Liver (tissue), 8 donors: ENCODE measurements at regions not wholly inside any gene's neighbourhood (a gene's known extent, or its start where the extent isn't known, plus 50 kb on each side); places are given as distances from the start of the nearest gene placed in this dataset.

Source experiments
- DNase-seq: peaks from one replicate; pipeline ENCODE4 v3.0.0-alpha.2; 2017; ENCODE audit warnings: low spot score
- H3K27ac ChIP-seq, 2 donors: one replicate each; pipeline ENCODE4 v1.7.0; 2013; ENCODE audit warnings: inconsistent platforms in 2 of 2, low read length in 2 of 2, control low read depth in 1 of 2, low read depth in 1 of 2, mild to moderate bottlenecking in 1 of 2
- H3K27me3 ChIP-seq, 4 donors: one replicate each; pipeline versions ENCODE4 v1.6.1 to v1.7.0; 2013; ENCODE audit warnings: low read length in 3 of 4, inconsistent platforms in 1 of 4, mild to moderate bottlenecking in 1 of 4, moderate library complexity in 1 of 4; ENCODE audit not compliant: control insufficient read depth in 4 of 4, insufficient read depth in 4 of 4
- H3K36me3 ChIP-seq, 4 donors: one replicate each; pipeline versions ENCODE4 v1.6.1 to v1.7.0; 2013; ENCODE audit warnings: low read length in 3 of 4, mild to moderate bottlenecking in 3 of 4, low read depth in 1 of 4, moderate library complexity in 1 of 4; ENCODE audit not compliant: control insufficient read depth in 4 of 4, insufficient read depth in 3 of 4
- H3K4me1 ChIP-seq, 4 donors: one replicate each; pipeline versions ENCODE4 v1.6.1 to v1.7.0; 2013; ENCODE audit warnings: low read length in 3 of 4, mild to moderate bottlenecking in 3 of 4, moderate library complexity in 1 of 4; ENCODE audit not compliant: control insufficient read depth in 4 of 4, insufficient read depth in 4 of 4
- H3K4me3 ChIP-seq, 3 donors: one replicate each; pipeline versions ENCODE4 v1.6.1 to v1.7.0; 2013; ENCODE audit warnings: low read length in 3 of 3, control low read depth in 1 of 3, low read depth in 1 of 3, mild to moderate bottlenecking in 1 of 3
- H3K9ac ChIP-seq, 2 donors: one replicate each; pipeline ENCODE4 v1.7.0; 2013; ENCODE audit warnings: low read length in 2 of 2, mild to moderate bottlenecking in 2 of 2, moderate library complexity in 2 of 2, control low read depth in 1 of 2, low read depth in 1 of 2
- H3K9me3 ChIP-seq, 4 donors: one replicate each; pipeline versions ENCODE4 v1.6.1 to v1.7.0; 2013; ENCODE audit warnings: low read length in 3 of 4; ENCODE audit not compliant: control insufficient read depth in 4 of 4
- ATF3 ChIP-seq: IDR thresholded peaks from 2 replicates; pipeline ENCODE4 v1.6.1; 2016; ENCODE audit warnings: antibody characterized with exemption
- CTCF ChIP-seq: fragments of 150-350 bp; IDR thresholded peaks from 2 replicates; pipeline ENCODE4 v1.5.1; 2017; ENCODE audit warnings: improper control_type of control experiment, low read depth, low read length; ENCODE audit not compliant: missing input control
- EGR1 ChIP-seq, 2 donors: IDR thresholded peaks; 2 replicates each; pipeline ENCODE4 v1.6.1; 2016 to 2018; ENCODE audit warnings: antibody characterized with exemption in 2 of 2, low read depth in 2 of 2
- FOXA1 ChIP-seq: IDR thresholded peaks from 2 replicates; pipeline ENCODE4 v1.6.1; 2016; ENCODE audit warnings: antibody characterized with exemption
- FOXA2 ChIP-seq: IDR thresholded peaks from 2 replicates; pipeline ENCODE4 v1.6.1; 2016; ENCODE audit warnings: antibody characterized with exemption
- GABPA ChIP-seq, 2 donors: IDR thresholded peaks in 1 of 2; conservative IDR thresholded peaks in 1 of 2; 2 replicates each; pipeline ENCODE4 v1.6.1; 2016; ENCODE audit warnings: antibody characterized with exemption in 2 of 2, mild to moderate bottlenecking in 1 of 2, moderate library complexity in 1 of 2
- HNF4A ChIP-seq, 2 donors: conservative IDR thresholded peaks; 2 replicates each; pipeline ENCODE4 v1.6.1; 2016; ENCODE audit warnings: antibody characterized with exemption in 2 of 2, mild to moderate bottlenecking in 2 of 2
- HNF4G ChIP-seq: IDR thresholded peaks from 2 replicates; pipeline ENCODE4 v1.6.1; 2016; ENCODE audit warnings: antibody characterized with exemption
- JUND ChIP-seq, 2 donors: IDR thresholded peaks; 2 replicates each; pipeline ENCODE4 v1.6.1; 2016; ENCODE audit warnings: antibody characterized with exemption in 2 of 2
- MAX ChIP-seq: IDR thresholded peaks from 2 replicates; pipeline ENCODE4 v1.6.1; 2016; ENCODE audit warnings: antibody characterized with exemption
- NR2F2 ChIP-seq: IDR thresholded peaks from 2 replicates; pipeline ENCODE4 v1.6.1; 2016; ENCODE audit warnings: antibody characterized with exemption
- RAD21 ChIP-seq, 2 donors: IDR thresholded peaks; 2 replicates each; pipeline ENCODE4 v1.6.1; 2016; ENCODE audit warnings: antibody characterized with exemption in 2 of 2, mild to moderate bottlenecking in 2 of 2
- REST ChIP-seq: IDR thresholded peaks from 2 replicates; pipeline ENCODE4 v1.6.1; 2016; ENCODE audit warnings: antibody characterized with exemption, mild to moderate bottlenecking
- RXRA ChIP-seq, 2 donors: IDR thresholded peaks; 2 replicates each; pipeline ENCODE4 v1.6.1; 2017 to 2018; ENCODE audit warnings: antibody characterized with exemption in 2 of 2, mild to moderate bottlenecking in 1 of 2
- SP1 ChIP-seq: IDR thresholded peaks from 2 replicates; pipeline ENCODE4 v1.6.1; 2018; ENCODE audit warnings: antibody characterized with exemption, mild to moderate bottlenecking
- TAF1 ChIP-seq: conservative IDR thresholded peaks from 2 replicates; pipeline ENCODE4 v1.6.1; 2016; ENCODE audit warnings: antibody characterized with exemption, mild to moderate bottlenecking
- YY1 ChIP-seq: IDR thresholded peaks from 2 replicates; pipeline ENCODE4 v1.6.1; 2016; ENCODE audit warnings: antibody characterized with exemption, mild to moderate bottlenecking
- ZBTB33 ChIP-seq: IDR thresholded peaks from 2 replicates; pipeline ENCODE4 v1.6.1; 2016; ENCODE audit warnings: antibody characterized with exemption
- WGBS: extraction: QIAGEN DNeasy Blood & Tissue Kit; methylation state at CpG from one replicate; pipeline ENCODE4 v1.1.7; 2013; 5-methylcytosine and 5-hydroxymethylcytosine counted together
- donor health status: healthy.
- donor health status: healthy.
- donor health status: healthy.
- donor health status: healthy.
- donor health status: healthy.

- Histone ChIP-seq H3K27ac (no peak overlapping the region), H3K4me3 (no peak overlapping the region), H3K9ac (no peak overlapping the region), H3K27me3 (peaks cover 0 to 4% (median 0%) of the 10 kb centered on the region in 4 donors), H3K9me3 (no peaks in the 10 kb centered on the region), H3K36me3 (no peaks in the 10 kb centered on the region), H3K4me1 (no peaks in the 10 kb centered on the region)
- WGBS, result 57% methylated on average over 2 of the region's 2 CpGs
- TF ChIP-seq MAX (no peak), REST (no peak), CTCF (no peak), YY1 (no peak), FOXA2 (no peak), HNF4A (conservative IDR thresholded peaks at IDR 0.05) (no peak), EGR1 (IDR thresholded peaks at IDR 0.05; ENCODE audit: low read depth in 2 of 2) (no peak), GABPA (IDR thresholded peaks at IDR 0.05 in 1 of 2, conservative IDR thresholded peaks at IDR 0.05 in 1 of 2) (no peak), NR2F2 (no peak), TAF1 (no peak), ATF3 (no peak), HNF4G (no peak), FOXA1 (no peak), JUND (IDR thresholded peaks at IDR 0.05) (no peak), RAD21 (IDR thresholded peaks at IDR 0.05) (no peak), ZBTB33 (no peak), SP1 (no peak), RXRA (IDR thresholded peaks at IDR 0.05) (no peak)
- DNase-seq, result no peak
Measured at GRCh38 chr4:175234162-175234561, 316.0 kb downstream of the ADAM29 start.
